D721Med (cell line): ENCODE measurements at regions not wholly inside any gene's neighbourhood (a gene's known extent, or its start where the extent isn't known, plus 50 kb on each side); places are given as distances from the start of the nearest gene placed in this dataset.
"Not testable (repeated sequence)": the region's sequence is repeated elsewhere in the genome, so short reads cannot be mapped to it uniquely, and the experiment has no call there.

Experiments
- DNase-seq: peaks from one replicate; pipeline ENCODE4 v3.0.0; 2011; ENCODE audit warnings: low spot score; ENCODE audit not compliant: insufficient read length
- FAIRE-seq: peaks from 2 replicates; lab custom pipeline; 2011; peaks lifted over from hg19 to GRCh38; lab: Jason Lieb, UNC
- CTCF ChIP-seq: IDR thresholded peaks from 2 replicates; pipeline ENCODE4 v1.5.1; 2012; ENCODE audit warnings: mild to moderate bottlenecking, control low read depth; ENCODE audit not compliant: insufficient read depth; ENCODE audit errors: missing control alignments

- DNase-seq = no peak
- no peak for TF ChIP-seq CTCF
- no peak for FAIRE-seq
These were observed 382.2 kb upstream of the KLF6 start for GRCh38 chr10:4167216-4167615.

GRCh38 chr10:4162571-4163286, 377.7 kb upstream of the KLF6 start:
- no peak for FAIRE-seq
- no peak for TF ChIP-seq CTCF
- no peak for DNase-seq

DNA sequence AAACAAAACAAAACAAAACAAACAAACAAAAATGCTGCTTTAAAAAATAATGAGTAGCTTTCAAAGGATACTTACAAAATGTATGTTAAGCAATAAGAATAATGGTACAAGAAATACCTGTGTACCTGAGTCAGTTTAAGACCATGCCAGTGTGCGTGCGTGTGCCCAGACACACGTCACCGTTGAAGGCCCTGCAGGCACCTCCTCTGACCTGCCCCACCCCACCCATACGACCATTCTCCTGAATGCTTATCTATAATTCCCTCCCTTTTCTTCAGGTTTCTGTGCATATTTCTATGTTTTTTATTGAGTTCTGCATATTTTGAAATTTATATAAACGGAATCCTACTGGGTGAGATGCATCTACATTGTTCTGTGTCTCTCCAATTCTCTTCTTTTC, 374.2 kb upstream of the KLF6 start:
- FAIRE-seq (no peak), DNase-seq (no peak)
- no peak for TF ChIP-seq CTCF

GRCh38 chr10:4154191-4154715, 369.2 kb upstream of the KLF6 start:
- no peak for FAIRE-seq
- no peak for DNase-seq
- no peak for TF ChIP-seq CTCF

GRCh38 chr10:4151466-4151865, 366.5 kb upstream of the KLF6 start:
- no peak for TF ChIP-seq CTCF
- no peak for DNase-seq
- no peak for FAIRE-seq

DNA sequence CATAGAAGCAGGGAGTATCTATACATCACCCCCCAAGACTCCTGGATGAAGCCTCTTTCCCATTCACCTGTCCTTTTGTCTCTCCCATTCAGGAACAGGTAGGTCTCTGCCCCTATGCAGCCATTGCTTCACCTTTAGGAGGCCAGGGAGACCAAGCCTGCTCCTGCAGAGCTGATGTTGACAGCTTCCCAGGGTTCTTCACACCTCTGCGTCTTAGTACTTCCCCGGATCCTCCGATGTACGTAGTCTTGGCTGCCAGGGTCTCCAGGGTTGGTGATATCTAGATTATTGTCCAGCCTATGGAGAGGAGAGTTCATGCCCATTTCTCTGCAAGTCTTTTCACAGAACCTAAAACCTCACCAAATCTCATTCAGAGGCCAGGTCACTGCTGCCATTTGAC, 365.7 kb upstream of the KLF6 start:
- FAIRE-seq = no peak
- DNase-seq = no peak
- no peak for TF ChIP-seq CTCF

DNA sequence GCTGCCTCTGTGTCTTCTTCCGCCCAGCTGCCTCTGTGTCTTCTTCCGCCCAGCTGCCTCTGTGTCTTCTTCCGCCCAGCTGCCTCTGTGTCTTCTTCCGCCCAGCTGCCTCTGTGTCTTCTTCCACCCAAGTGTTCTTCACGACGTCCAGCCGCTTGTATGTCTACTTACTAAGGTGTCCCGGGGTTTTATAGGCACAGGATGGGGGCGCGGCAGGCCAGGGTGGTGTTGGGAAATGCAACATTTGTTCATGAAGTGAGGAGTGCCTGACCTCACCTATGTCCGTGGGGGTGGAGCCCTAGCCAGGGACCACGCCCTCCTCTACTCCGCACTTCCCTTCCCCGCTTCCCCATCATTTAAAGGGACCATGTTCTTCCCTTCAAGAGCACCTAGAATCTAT, 364.5 kb upstream of the KLF6 start:
- not testable (repeated sequence) for FAIRE-seq, DNase-seq
